HG02938 (cell line): ENCODE measurements at regions not wholly inside any gene's neighbourhood (a gene's known extent, or its start where the extent isn't known, plus 50 kb on each side); places are given as distances from the start of the nearest gene placed in this dataset.
A peak's percentile ranks its signal among the peaks of the same experiment; 100 is the strongest.

Experiments
- ATAC-seq: cut with Tn5 transposase; IDR thresholded peaks from one replicate; pipeline ENCODE4 v1.9.1; 2021; ENCODE audit warnings: mild to moderate bottlenecking, moderate library complexity; ENCODE audit not compliant: unreplicated experiment

DNA sequence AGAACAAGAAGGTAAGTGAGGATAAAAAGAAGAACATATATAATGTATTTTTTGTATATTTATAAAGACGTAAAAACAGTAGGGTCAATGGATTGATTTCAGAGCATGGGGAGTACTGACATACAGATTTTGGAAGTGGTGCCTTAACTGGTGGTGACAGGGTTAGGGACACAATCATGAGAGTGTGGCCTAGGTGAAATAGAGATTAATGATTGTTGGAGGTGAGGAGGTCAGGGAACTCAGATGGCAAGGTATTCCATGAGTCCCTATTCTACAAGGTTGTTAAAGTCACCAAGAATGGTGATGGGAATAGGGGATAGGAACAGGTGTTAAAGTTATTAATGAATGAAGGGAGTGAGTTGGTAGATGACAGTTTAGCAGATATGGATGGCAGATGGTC, 210.8 kb downstream of the SEMA6A start:
- ATAC-seq: no peak

DNA sequence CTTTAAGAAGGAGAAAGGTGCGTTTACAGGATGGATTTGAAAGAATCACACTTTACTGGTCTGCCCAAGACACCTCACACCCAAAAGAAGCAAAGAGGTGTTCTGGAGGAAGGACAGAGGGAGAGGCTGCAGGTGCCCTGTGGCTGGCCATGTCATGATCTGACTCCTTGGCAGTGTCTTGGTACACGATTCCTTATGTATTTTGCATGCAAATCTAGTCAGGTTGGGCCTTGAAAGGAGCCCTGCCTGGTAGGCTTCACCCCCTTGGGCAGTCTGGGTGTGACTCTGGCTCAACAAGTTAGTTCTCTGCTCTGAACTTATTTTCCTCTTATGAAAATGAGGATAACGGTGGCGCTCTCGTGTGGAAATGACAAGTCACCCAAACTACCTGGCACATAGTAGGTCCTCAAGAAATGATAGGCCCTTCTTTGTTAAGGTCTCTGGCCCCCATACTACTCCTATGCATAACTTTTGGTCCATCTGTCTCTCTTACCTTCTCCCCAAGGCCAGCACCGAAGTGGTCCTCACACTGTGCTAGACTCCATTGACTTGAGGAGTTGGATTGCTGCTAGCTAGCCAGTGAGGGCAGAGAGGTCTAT, 212.5 kb downstream of the SEMA6A start:
- ATAC-seq: no peak

DNA sequence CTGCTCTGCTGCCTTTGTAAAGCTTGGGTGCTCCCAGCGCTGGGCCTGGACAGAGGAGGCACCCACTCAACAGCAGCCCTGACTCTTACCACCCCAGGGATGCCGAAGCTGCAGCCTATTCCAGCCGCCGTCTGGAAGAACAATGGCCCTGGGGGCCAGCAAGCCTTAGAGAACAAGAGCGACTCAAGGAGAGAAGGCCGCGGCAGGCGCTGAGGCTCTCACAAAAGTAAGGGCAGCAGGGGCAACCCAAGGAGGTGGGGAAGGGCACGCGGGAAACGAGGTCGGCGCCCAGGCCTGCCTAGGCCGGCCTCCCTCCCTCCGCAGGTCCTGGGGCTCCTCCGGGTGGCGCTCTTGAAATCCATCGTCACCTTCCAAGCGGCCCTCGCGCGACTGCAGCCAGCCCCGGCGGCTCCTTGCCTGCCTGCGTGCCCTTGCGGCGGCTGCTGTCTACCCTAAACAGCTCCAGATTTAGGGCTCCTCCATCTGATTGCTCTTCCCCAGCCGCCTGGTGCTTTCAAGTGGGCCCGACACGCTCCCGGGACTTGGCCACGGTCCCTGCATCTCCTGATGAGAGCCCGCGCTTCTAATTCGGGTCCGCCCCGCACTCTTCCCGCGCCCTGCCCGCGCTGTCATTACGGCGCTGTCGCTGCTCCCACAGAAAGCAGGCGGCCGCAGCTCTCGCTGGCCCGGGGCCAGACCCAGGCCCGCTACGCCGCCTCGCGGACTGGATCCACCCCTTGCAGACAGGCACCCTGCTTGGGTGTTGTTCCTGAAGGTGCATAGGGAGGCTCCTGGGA, 213.3 kb downstream of the SEMA6A start:
- no peak for ATAC-seq

DNA sequence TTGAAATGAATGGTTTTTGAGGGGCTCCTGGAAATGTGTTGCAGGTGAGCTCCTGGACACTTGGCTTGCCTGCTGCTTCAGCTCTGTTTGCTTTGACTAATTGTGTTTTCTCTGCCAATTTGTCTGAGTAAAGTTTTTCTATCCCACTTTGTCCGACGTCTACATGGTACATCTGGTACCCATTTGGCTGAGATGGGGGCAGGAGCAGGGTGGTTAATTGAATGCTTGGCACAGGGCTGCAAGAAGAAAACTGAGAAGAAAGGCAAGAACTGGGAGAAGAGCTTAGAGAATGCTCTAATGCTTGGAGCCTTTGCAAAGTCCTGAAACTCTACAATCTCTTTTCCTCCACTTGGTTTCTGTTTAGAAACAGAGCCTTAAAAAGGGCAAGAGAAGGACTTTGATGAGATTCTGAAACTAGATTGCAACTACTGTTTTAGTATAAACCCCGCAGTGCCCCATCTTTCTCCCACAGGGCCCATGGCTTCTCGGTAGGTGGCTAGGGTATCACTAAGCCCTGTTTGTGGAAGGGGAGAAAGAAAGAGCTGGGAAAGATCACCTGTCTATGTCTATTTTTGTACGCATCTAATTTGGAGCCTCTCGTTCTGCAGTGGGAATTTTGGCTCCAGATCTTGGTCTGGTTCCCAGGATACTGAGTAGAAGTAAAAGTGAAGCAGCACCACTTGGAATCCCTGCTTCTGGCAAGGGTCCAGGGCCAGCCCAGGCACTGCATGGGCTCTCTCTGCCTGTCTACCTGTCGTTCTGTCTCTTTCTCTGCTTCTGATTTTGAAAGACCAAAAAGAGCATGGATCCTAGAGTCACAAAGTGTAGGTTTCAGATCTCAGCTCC, 214.4 kb downstream of the SEMA6A start:
- no peak for ATAC-seq

DNA sequence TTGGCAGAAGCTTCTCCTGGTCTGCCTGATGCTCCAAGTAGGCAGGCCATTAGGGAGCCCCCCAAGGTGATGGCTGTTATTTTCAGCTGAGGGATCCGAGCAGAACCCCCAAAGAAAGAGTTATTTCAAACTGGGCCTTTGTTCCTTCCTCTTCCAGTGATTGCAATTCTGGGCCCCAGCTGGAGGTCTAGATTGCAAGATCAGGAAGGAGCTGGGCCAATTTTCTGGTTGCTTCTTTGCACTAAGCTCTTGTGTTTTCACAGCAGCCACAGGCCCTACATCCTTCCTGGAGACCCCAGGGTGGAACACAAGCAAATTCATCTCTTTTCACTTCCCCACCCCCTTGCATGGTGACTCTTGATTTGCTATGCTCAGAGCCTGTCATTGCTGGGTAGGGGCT, 215.0 kb downstream of the SEMA6A start:
- no peak for ATAC-seq

DNA sequence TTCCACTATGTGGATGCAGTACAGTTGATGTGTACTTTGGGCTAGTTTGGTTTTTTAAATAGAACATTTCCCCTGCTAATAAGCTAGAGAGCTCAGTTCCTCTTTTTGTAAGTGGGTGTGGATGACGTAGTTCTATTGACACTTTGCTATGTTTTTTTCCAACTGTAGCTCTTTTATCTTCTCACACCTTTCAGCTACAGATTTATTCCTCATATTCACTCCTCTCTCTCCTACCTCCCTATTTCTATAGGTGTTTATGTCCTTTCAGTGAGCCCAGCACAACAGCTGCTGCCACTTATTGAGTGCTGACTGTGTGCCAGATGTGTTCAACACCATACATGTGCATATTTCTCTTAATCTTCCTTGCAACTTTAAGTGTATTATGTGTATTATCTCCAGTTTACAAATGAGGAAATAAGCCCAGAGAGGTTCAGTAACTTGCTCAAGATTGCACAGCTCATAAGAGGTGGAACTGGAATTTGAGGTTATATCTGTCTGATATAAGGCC, 215.7 kb downstream of the SEMA6A start:
- ATAC-seq: peak; percentile 98

DNA sequence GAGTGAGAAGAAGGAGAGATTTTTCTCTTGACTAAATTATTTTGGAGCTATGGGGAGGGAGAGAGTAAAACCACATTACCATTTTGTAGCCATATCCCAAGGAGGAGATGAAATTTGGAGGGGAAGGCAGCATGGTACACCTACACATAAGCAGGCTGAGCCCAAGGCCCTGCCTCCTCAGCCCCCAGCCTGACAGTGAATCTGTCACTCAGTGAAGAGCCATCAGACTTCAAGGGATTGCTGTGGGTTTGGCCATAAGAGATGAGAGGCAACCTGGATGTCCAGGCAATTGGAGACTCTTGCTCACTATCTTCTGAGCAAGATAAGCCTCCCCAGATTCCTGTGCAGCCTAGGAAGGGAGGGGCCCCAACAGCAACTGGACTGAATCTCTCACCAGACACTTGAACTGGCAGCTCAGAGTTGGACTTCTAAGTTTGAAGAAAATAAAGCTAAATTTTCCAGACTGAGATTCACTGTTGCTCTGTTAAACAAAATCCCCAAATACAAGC, 216.6 kb downstream of the SEMA6A start:
- ATAC-seq: no peak

DNA sequence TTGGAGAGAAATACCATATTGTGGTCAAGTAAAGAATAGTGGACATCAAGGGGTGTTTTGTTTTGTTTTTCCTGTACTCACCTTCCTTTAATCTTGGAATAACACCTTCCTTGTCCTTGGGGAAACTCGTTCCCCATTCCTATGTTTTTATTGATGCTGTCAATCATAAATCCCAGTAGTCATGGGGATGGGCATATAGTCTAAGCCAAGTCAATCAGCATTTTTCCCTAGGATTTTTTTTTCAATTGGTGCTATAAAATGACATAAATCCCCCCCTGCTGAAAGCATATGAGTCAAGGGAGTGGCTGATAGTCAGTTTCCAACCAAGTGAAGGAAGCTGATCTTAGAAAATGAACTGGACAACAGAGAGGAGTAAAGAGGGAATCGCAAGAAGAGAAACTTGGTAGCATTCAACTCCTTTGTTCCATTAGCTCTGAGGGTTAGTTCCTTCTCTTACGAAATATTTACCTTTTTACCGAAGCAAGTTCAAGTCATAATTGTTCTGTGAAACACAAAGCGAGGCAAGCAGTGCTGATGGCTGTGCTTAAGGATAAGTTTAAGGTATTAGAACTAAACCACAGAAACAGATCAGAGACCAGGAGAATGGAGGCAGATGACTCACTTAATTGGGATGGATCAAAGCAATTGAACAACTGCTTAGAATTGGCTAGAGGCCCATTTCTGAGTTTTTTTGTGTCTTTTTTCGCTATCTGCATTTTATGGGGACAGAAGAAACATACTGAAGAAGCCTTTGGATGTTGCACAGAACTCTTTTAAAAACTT, 218.6 kb downstream of the SEMA6A start:
- no peak for ATAC-seq

DNA sequence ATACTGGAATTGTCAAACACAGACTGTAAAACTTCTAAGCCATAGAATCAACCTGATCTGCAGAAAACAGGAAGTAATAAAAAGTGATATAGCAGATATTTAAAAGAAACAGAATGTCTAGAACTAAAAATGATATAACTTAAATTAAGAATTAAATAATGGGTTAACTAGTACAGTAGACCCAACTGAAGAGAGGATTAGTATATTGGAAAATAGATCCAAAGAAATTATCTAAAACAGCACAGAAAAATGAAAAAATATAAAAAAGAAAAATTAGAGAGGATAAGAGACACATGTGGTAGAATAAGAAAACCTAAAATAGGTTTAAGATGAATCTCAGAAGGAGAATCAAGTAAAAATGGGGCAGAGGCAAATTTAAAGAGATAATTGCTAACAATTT, 219.9 kb downstream of the SEMA6A start:
- no peak for ATAC-seq

DNA sequence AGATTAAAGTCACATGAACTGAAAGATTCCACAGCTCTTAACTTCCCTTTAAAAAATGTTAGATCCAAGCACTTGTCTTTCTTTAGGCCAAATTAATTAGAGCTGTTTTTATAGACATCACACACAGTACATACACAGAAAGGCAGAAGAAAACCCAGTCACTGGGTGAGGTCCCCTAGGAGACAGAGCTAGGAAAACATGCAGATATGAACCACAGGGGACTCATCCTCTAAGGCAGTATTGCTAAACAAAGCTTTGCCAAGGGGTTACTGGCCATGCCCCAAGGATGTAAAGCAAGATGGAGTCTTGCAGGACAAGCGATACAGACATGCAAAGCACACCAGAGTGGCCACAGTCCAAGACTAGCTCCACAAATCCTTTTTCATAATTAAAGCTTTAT, 227.0 kb downstream of the SEMA6A start:
- ATAC-seq: no peak

DNA sequence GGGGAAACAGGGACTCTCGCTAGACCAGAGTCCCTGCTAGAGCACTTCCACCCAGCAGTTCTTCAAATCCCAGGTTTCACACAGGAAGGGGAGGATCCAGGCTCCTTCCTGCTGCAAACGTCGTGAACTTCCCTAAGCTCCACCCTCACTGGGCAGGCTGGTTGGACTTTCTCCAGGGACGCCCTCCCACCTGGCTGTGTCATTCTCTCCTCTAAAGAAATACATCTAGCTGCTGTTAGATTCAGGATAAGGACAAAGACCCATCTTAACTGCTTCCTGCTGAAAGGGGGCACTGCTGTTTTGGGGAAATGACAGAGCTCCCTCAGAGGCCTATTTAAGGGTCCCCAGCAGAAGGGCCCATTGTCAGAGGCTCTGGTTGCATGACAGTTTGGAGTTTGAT, 230.7 kb downstream of the SEMA6A start:
- no peak for ATAC-seq
